Brain microvascular endothelial cell (primary cell): ENCODE measurements at regions not wholly inside any gene's neighbourhood (a gene's known extent, or its start where the extent isn't known, plus 50 kb on each side); places are given as distances from the start of the nearest gene placed in this dataset.

Experiments used
- DNase-seq: peaks from one replicate; pipeline ENCODE4 v3.0.0-alpha.2; 2020
- H3K27ac ChIP-seq: fragments of 250-450 bp; sonication (Bioruptor Pico); 2 replicates; pipeline ENCODE4 v1.5.1; 2020; ENCODE audit warnings: mild to moderate bottlenecking, moderate library complexity
- H3K27me3 ChIP-seq: fragments of 250-450 bp; sonication (Bioruptor Pico); replicated peaks from 2 replicates; pipeline ENCODE4 v1.5.1; 2020; ENCODE audit warnings: mild to moderate bottlenecking
- H3K36me3 ChIP-seq: fragments of 250-450 bp; sonication (Bioruptor Pico); replicated peaks from 2 replicates; pipeline ENCODE4 v1.5.1; 2020; ENCODE audit warnings: mild to moderate bottlenecking
- H3K4me3 ChIP-seq: 2 replicates; pipeline ENCODE4 v1.5.1; 2011; ENCODE audit warnings: low read depth, mild to moderate bottlenecking, control low read depth, low read length, moderate library complexity
- CTCF ChIP-seq: IDR thresholded peaks from 2 replicates; pipeline ENCODE4 v1.5.1; 2011; ENCODE audit warnings: low read depth, mild to moderate bottlenecking, moderate library complexity, low read length, control low read depth, inconsistent platforms; ENCODE audit errors: missing control alignments
- in situ Hi-C: cut with HindIII; loops from 2 replicates; pipeline ENCODE4 v1.10.0; 2017; ENCODE audit warnings: low sequenced_read_pairs, low pct_ligation_motif_present

GRCh38 chr18:56296381-56296780, 342.0 kb downstream of the TXNL1 start:
- Histone ChIP-seq H3K36me3 (no peaks in the 10 kb centered on the region), H3K4me3 (no peak overlapping the region), H3K27me3 (no peaks in the 10 kb centered on the region), H3K27ac (no peak overlapping the region)
- no peak for DNase-seq
- in situ Hi-C loops = no loop called here
- no peak for TF ChIP-seq CTCF

- H3K4me3 ChIP-seq = no peak overlapping the region
- in situ Hi-C loops = no loop called here
- TF ChIP-seq CTCF = no peak
- no peak for DNase-seq
- no peaks in the 10 kb centered on the region for H3K27me3 ChIP-seq
- H3K36me3 ChIP-seq = no peaks in the 10 kb centered on the region
- no peak overlapping the region for H3K27ac ChIP-seq
Observed at GRCh38 chr18:56294484-56295183, 343.8 kb downstream of the TXNL1 start.

GRCh38 chr18:56291294-56291693, 347.1 kb downstream of the TXNL1 start:
- TF ChIP-seq CTCF = no peak
- no peaks in the 10 kb centered on the region for H3K36me3 ChIP-seq
- in situ Hi-C loops = no loop called here
- H3K27me3 ChIP-seq = no peaks in the 10 kb centered on the region
- DNase-seq = no peak
- no peak overlapping the region for H3K27ac ChIP-seq
- H3K4me3 ChIP-seq = no peak overlapping the region

- in situ Hi-C loops = no loop called here
Observed at GRCh38 chr18:56289381-56289780, 349.0 kb downstream of the TXNL1 start.

GRCh38 chr18:56286775-56287325, 351.5 kb downstream of the TXNL1 start:
- peak; percentile 20 for DNase-seq

More at GRCh38 chr18:56289381-56289780, 349.0 kb downstream of the TXNL1 start:
- DNase-seq = no peak
- no peak for TF ChIP-seq CTCF
- Histone ChIP-seq H3K27ac (no peak overlapping the region), H3K27me3 (no peaks in the 10 kb centered on the region), H3K4me3 (no peak overlapping the region), H3K36me3 (no peaks in the 10 kb centered on the region)

More at GRCh38 chr18:56286775-56287325, 351.5 kb downstream of the TXNL1 start:
- no peaks in the 10 kb centered on the region for H3K27me3 ChIP-seq
- no peak overlapping the region for H3K27ac ChIP-seq
- no peak overlapping the region for H3K4me3 ChIP-seq
- TF ChIP-seq CTCF = no peak
- in situ Hi-C loops = no loop called here
- H3K36me3 ChIP-seq = no peaks in the 10 kb centered on the region
